HepG2 (cell line): ENCODE measurements at regions not wholly inside any gene's neighbourhood (a gene's known extent, or its start where the extent isn't known, plus 50 kb on each side); places are given as distances from the start of the nearest gene placed in this dataset.

Source experiments
- ATAC-seq: fragments of 200-7000 bp; cut with Tn5 transposase; 3 replicates; pipeline ENCODE4 v1.9.1; 2020; ENCODE audit warnings: mild to moderate bottlenecking, moderate library complexity
- BruUV-seq: library from RNA; stranded (reverse); fragments of 400-500 nt; replicated peaks from 2 replicates; lab custom pipeline; 2021; lab: Mats Ljungman, UMichigan
- CTCF ChIA-PET: fragments of 300-600 bp; formaldehyde crosslinking; extraction: SDS; loops from one replicate; lab custom pipeline; 2021; ENCODE audit warnings: low total read pairs, inconsistent platforms, low intra/inter-chr PET ratio; lab: Yijun Ruan, JAX
- POLR2A ChIA-PET: fragments of 350-600 bp; sonication (Branson Sonifier 250); formaldehyde crosslinking; loops from one replicate; lab custom pipeline; 2020; ENCODE audit warnings: antibody characterized with exemption, inconsistent platforms; lab: Yijun Ruan, JAX
- DNase-seq: peaks from one replicate; pipeline ENCODE4 v3.0.0-alpha.2; 2015; ENCODE audit warnings: low spot score
- FAIRE-seq: peaks from 3 replicates; lab custom pipeline; 2011; peaks lifted over from hg19 to GRCh38; lab: Jason Lieb, UNC
- H2AFZ ChIP-seq: one replicate; pipeline ENCODE4 v1.6.1; 2011; ENCODE audit warnings: low read length, inconsistent platforms
- H3K27ac ChIP-seq: fragments of 300-600 bp; 3 replicates; pipeline ENCODE4 v1.8.0; 2011; ENCODE audit warnings: mixed run types, mild to moderate bottlenecking, mixed read lengths, low read length, inconsistent platforms; ENCODE audit not compliant: insufficient read depth; ENCODE audit errors: extremely low read length
- H3K27me3 ChIP-seq, 2 experiments: fragments of 200-600 bp in 1 of 2; 2 replicates in 1 of 2; 3 replicates in 1 of 2; pipeline versions ENCODE4 v1.6.0 to v1.8.0; 2011; ENCODE audit warnings: low read length in 2 of 2, mild to moderate bottlenecking in 2 of 2, moderate library complexity in 2 of 2, inconsistent platforms in 1 of 2; ENCODE audit not compliant: insufficient read depth in 2 of 2, control insufficient read depth in 1 of 2
- H3K36me3 ChIP-seq, 2 experiments: fragments of 200-600 bp in 1 of 2; replicated peaks in 1 of 2; 2 replicates in 1 of 2; 3 replicates in 1 of 2; pipeline versions ENCODE4 v1.5.1 to v1.8.0; 2011; ENCODE audit warnings: low read length in 2 of 2, inconsistent platforms in 1 of 2; ENCODE audit not compliant: insufficient read depth in 2 of 2, control insufficient read depth in 1 of 2
- H3K4me1 ChIP-seq: 2 replicates; pipeline ENCODE4 v1.5.1; 2012; ENCODE audit warnings: low read length, inconsistent platforms; ENCODE audit not compliant: insufficient read depth
- H3K4me2 ChIP-seq: 2 replicates; pipeline ENCODE4 v1.6.0; 2011; ENCODE audit warnings: low read depth, low read length, inconsistent platforms
- H3K4me3 ChIP-seq, 3 experiments: fragments of 200-600 bp in 1 of 3; sonication (generic), shearing (Covaris generic) in 1 of 3; replicated peaks in 1 of 3; 2 replicates each; pipeline ENCODE4 v1.5.1; 2011 to 2016; ENCODE audit warnings: low read length in 3 of 3, inconsistent platforms in 2 of 3, low read depth in 2 of 3, mild to moderate bottlenecking in 2 of 3, control low read depth in 1 of 3, mixed read lengths in 1 of 3; ENCODE audit not compliant: insufficient read depth in 1 of 3
- H3K79me2 ChIP-seq: one replicate; pipeline ENCODE4 v1.6.1; 2011; ENCODE audit warnings: low read length, inconsistent platforms; ENCODE audit not compliant: insufficient read depth
- H3K9ac ChIP-seq: 2 replicates; pipeline ENCODE4 v1.6.0; 2011; ENCODE audit warnings: mild to moderate bottlenecking, low read depth, low read length, inconsistent platforms; ENCODE audit not compliant: insufficient read depth
- H3K9me3 ChIP-seq: 2 replicates; pipeline ENCODE4 v1.5.1; 2012; ENCODE audit warnings: mild to moderate bottlenecking, low read length
- H4K20me1 ChIP-seq: 2 replicates; pipeline ENCODE4 v1.6.0; 2011; ENCODE audit warnings: inconsistent platforms, mild to moderate bottlenecking, low read length, moderate library complexity; ENCODE audit not compliant: insufficient read depth
- HNRNPLL ChIP-seq: fragments of 200-400 bp; formaldehyde crosslinking; IDR thresholded peaks from 2 replicates; pipeline ENCODE4 v1.6.1; 2017; ENCODE audit warnings: mild to moderate bottlenecking, low read depth, low read length; ENCODE audit not compliant: poor library complexity, severe bottlenecking
- RFXAP ChIP-seq: sonication (generic); formaldehyde crosslinking; IDR thresholded peaks from 2 replicates; pipeline ENCODE4 v1.4.0; 2020; ENCODE audit warnings: missing genetic modification reagents, borderline replicate concordance
- YY1 ChIP-seq: IDR thresholded peaks from 2 replicates; pipeline ENCODE4 v1.6.1; 2011; ENCODE audit warnings: low read length, low read depth, moderate library complexity, mild to moderate bottlenecking; ENCODE audit not compliant: insufficient read depth, insufficient replicate concordance
- ZNF709 ChIP-seq: sonication (generic); formaldehyde crosslinking; IDR thresholded peaks from 2 replicates; pipeline ENCODE4 v1.5.0; 2020; ENCODE audit warnings: mild to moderate bottlenecking, missing genetic modification reagents
- ZNF75D ChIP-seq: sonication (generic); formaldehyde crosslinking; IDR thresholded peaks from 2 replicates; pipeline ENCODE4 v1.8.1; 2023; ENCODE audit warnings: missing genetic modification reagents, mild to moderate bottlenecking, borderline replicate concordance
- WGBS: methylation state at CpG from one replicate; pipeline ENCODE4 v1.1.6; 2017; ENCODE audit warnings: low lambda C conversion rate; 5-methylcytosine and 5-hydroxymethylcytosine counted together
- in situ Hi-C: cut with HindIII; loops from 2 replicates; pipeline ENCODE4 v1.10.0; 2017; ENCODE audit warnings: low pct_unique_long_range_greater_than_20kb; ENCODE audit not compliant: extremely low pct_ligation_motif_present
- intact Hi-C: fragments of 100-400 bp; cut with micrococcal nuclease; formaldehyde crosslinking; loops from one replicate; pipeline ENCODE4 v1.10.0; 2022; ENCODE audit not compliant: unreplicated experiment
- TF ChIP-seq, protein P1 (sequence below): sonication (generic); formaldehyde crosslinking; IDR thresholded peaks from 2 replicates; pipeline ENCODE4 v1.5.0; 2020; ENCODE audit warnings: missing genetic modification reagents, mild to moderate bottlenecking, borderline replicate concordance
- TF ChIP-seq, protein P2 (sequence below): sonication (generic); formaldehyde crosslinking; IDR thresholded peaks from 2 replicates; pipeline ENCODE4 v1.4.0; 2020; ENCODE audit warnings: mild to moderate bottlenecking, missing genetic modification reagents
- TF ChIP-seq, protein P3 (sequence below): sonication (generic); formaldehyde crosslinking; IDR thresholded peaks from 2 replicates; pipeline ENCODE4 v1.4.0; 2020; ENCODE audit warnings: missing genetic modification reagents, borderline replicate concordance

DNA sequence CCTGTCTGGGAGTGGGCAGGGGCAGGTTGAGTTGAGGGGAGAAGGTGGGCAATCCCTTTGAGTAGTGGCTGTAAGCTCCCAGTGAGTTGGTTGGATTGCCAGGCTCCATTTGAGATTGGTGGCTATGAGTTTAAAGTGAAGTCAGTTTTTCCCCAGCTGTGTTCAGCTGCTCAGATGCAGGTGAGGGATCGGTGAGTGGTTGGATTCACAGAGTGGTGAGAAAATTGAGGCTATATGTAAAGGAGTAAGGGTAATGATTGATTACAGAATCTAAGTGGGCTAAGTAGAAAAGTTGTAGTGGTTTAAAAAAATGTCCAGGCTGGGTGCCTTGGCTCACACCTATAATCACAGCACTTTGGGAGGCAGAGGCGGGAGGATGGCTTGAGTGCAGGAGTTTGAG, 68.6 kb downstream of the GLRX5 start:
- H3K4me2 ChIP-seq = no peak overlapping the region
- no peak overlapping the region for H3K27ac ChIP-seq
- no peak for TF ChIP-seq RFXAP (CRISPR knock-in tag)
- TF ChIP-seq, protein P1, sequence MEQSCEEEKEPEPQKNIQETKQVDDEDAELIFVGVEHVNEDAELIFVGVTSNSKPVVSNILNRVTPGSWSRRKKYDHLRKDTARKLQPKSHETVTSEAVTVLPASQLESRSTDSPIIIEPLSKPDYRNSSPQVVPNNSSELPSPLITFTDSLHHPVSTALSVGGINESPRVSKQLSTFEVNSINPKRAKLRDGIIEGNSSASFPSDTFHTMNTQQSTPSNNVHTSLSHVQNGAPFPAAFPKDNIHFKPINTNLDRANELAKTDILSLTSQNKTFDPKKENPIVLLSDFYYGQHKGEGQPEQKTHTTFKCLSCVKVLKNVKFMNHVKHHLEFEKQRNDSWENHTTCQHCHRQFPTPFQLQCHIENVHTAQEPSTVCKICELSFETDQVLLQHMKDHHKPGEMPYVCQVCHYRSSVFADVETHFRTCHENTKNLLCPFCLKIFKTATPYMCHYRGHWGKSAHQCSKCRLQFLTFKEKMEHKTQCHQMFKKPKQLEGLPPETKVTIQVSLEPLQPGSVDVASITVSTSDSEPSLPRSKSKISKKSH (CRISPR knock-in tag) = no peak
- no peak for TF ChIP-seq ZNF709
- TF ChIP-seq ZNF75D (CRISPR knock-in tag) = no peak
- TF ChIP-seq YY1 = no peak
- TF ChIP-seq, protein P2, sequence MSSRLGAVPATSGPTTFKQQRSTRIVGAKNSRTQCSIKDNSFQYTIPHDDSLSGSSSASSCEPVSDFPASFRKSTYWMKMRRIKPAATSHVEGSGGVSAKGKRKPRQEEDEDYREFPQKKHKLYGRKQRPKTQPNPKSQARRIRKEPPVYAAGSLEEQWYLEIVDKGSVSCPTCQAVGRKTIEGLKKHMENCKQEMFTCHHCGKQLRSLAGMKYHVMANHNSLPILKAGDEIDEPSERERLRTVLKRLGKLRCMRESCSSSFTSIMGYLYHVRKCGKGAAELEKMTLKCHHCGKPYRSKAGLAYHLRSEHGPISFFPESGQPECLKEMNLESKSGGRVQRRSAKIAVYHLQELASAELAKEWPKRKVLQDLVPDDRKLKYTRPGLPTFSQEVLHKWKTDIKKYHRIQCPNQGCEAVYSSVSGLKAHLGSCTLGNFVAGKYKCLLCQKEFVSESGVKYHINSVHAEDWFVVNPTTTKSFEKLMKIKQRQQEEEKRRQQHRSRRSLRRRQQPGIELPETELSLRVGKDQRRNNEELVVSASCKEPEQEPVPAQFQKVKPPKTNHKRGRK (CRISPR knock-in tag) = no peak
- TF ChIP-seq HNRNPLL = no peak
- TF ChIP-seq, protein P3, sequence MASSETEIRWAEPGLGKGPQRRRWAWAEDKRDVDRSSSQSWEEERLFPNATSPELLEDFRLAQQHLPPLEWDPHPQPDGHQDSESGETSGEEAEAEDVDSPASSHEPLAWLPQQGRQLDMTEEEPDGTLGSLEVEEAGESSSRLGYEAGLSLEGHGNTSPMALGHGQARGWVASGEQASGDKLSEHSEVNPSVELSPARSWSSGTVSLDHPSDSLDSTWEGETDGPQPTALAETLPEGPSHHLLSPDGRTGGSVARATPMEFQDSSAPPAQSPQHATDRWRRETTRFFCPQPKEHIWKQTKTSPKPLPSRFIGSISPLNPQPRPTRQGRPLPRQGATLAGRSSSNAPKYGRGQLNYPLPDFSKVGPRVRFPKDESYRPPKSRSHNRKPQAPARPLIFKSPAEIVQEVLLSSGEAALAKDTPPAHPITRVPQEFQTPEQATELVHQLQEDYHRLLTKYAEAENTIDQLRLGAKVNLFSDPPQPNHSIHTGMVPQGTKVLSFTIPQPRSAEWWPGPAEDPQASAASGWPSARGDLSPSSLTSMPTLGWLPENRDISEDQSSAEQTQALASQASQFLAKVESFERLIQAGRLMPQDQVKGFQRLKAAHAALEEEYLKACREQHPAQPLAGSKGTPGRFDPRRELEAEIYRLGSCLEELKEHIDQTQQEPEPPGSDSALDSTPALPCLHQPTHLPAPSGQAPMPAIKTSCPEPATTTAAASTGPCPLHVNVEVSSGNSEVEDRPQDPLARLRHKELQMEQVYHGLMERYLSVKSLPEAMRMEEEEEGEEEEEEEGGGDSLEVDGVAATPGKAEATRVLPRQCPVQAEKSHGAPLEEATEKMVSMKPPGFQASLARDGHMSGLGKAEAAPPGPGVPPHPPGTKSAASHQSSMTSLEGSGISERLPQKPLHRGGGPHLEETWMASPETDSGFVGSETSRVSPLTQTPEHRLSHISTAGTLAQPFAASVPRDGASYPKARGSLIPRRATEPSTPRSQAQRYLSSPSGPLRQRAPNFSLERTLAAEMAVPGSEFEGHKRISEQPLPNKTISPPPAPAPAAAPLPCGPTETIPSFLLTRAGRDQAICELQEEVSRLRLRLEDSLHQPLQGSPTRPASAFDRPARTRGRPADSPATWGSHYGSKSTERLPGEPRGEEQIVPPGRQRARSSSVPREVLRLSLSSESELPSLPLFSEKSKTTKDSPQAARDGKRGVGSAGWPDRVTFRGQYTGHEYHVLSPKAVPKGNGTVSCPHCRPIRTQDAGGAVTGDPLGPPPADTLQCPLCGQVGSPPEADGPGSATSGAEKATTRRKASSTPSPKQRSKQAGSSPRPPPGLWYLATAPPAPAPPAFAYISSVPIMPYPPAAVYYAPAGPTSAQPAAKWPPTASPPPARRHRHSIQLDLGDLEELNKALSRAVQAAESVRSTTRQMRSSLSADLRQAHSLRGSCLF (CRISPR knock-in tag) = no peak
- 0% methylated on average over 2 of the region's 2 CpGs for WGBS
- BruUV-seq = no TSS peak
- no peaks in the 10 kb centered on the region for H4K20me1 ChIP-seq
- no peak overlapping the region for H3K9ac ChIP-seq
- in situ Hi-C loops (no loop called here), intact Hi-C loops (no loop called here)
- H3K9me3 ChIP-seq = no peaks in the 10 kb centered on the region
- peaks cover 4 to 47% of the 10 kb centered on the region in 2 experiments for H3K27me3 ChIP-seq
- no peak overlapping the region for H2AFZ ChIP-seq
- no peaks in the 10 kb centered on the region for H3K79me2 ChIP-seq
- H3K36me3 ChIP-seq = no peaks in the 10 kb centered on the region
- POLR2A ChIA-PET = no interaction called here
- FAIRE-seq (no peak), DNase-seq (no peak), ATAC-seq (no peak)
- CTCF ChIA-PET = no interaction called here
- no peak overlapping the region for H3K4me3 ChIP-seq
- no peaks in the 10 kb centered on the region for H3K4me1 ChIP-seq
